Activated naive CD4-positive, alpha-beta T cell treated with anti-CD3 and anti-CD28 coated beads, Interleukin-2, amount 10 ng/mL, durations not matched to agents 7 days and 5 days (primary cell): ENCODE measurements at regions not wholly inside any gene's neighbourhood (a gene's known extent, or its start where the extent isn't known, plus 50 kb on each side); places are given as distances from the start of the nearest gene placed in this dataset.

ENCODE experiments used
- CTCF ChIA-PET: fragments of 350-600 bp; sonication (Branson Sonifier 250); formaldehyde crosslinking; loops from one replicate; lab custom pipeline; 2021; ENCODE audit warnings: antibody characterized with exemption; lab: Charles Lee
- DNase-seq: peaks from one replicate; pipeline ENCODE4 v3.0.0-alpha.2; 2020
- H3K27ac Mint-ChIP-seq: one replicate; pipeline ENCODE4 v1.8.0; 2021; ENCODE audit warnings: mild to moderate bottlenecking, moderate library complexity, mixed read lengths
- H3K27me3 Mint-ChIP-seq: one replicate; pipeline ENCODE4 v1.8.0; 2021; ENCODE audit warnings: mild to moderate bottlenecking, mixed read lengths
- H3K36me3 Mint-ChIP-seq: one replicate; pipeline ENCODE4 v1.8.0; 2021; ENCODE audit warnings: mixed read lengths
- H3K4me1 Mint-ChIP-seq: one replicate; pipeline ENCODE4 v1.8.0; 2021; ENCODE audit warnings: mixed read lengths
- H3K4me3 Mint-ChIP-seq: one replicate; pipeline ENCODE4 v1.8.0; 2021; ENCODE audit warnings: mild to moderate bottlenecking, moderate library complexity, mixed read lengths
- H3K9me3 Mint-ChIP-seq: one replicate; pipeline ENCODE4 v1.8.0; 2021; ENCODE audit warnings: mixed read lengths

DNA sequence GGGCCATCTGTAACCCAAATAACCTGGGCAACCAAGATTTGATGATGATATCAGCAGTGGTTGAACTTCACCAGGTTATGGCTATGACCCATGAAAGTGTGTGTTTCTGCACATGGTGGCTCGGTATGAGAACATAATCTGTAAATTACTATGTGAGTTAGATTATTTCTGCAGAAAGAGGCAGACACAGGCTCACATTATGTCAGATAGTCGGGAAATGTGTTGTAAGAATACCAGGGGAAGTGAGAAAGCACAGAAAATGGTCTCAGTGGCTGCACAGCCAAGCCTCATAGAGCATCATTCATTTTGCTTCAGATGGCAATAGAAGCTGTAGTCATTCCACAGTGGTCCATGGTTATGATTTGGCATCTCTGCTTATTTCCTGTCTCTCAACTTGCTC, 63.0 kb upstream of the RBPJ start:
- no peak for DNase-seq
- Mint-ChIP-seq H3K27me3 (no peaks in the 10 kb centered on the region), H3K4me3 (no peak overlapping the region), H3K36me3 (no peaks in the 10 kb centered on the region), H3K9me3 (peaks cover 2% of the 10 kb centered on the region), H3K4me1 (no peaks in the 10 kb centered on the region), H3K27ac (no peak overlapping the region)
- CTCF ChIA-PET: no interaction called here

DNA sequence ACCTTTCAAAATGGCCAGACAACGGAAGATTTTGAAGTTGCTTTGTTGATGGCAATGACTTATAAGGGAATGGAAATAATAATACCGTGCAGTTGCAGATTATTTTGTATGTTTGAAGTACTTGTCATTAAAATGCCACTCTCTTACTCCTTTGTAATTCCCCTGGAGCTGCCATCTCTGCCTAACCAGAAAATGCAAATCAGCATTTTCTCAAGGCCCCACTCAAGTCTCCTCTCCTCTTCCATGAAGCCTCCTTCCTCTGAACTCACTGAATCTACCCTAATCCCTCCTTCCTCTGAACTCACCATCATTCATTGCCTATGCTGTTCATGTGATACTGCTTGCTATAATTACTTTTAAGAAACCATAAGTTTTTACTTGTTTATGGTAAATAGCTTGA, 60.2 kb upstream of the RBPJ start:
- H3K4me1 Mint-ChIP-seq: no peaks in the 10 kb centered on the region
- no peaks in the 10 kb centered on the region for H3K27me3 Mint-ChIP-seq
- no peak overlapping the region for H3K4me3 Mint-ChIP-seq

DNA sequence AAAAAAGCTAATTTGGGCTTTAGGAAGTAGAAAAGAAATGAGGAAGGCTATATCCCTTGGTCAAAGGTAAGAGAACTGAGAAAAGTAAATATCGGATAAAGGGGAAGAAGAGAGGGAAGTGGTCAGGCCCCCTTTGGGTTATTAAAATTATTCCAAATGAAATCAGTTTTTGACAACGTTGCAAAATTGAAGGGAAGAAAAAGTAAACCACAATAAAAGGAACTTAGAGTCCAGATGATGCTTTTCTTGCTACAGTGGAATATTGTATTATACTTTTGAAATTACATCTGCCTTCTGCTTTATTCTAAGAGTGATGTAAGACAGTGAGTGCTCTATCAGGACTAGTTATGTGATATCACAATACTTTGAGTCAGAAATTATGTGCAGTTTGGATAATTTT, 59.4 kb upstream of the RBPJ start:
- no peak overlapping the region for H3K27ac Mint-ChIP-seq
- no peaks in the 10 kb centered on the region for H3K4me1 Mint-ChIP-seq
- no peaks in the 10 kb centered on the region for H3K27me3 Mint-ChIP-seq
- no peaks in the 10 kb centered on the region for H3K36me3 Mint-ChIP-seq
- H3K4me3 Mint-ChIP-seq: no peak overlapping the region
- CTCF ChIA-PET: no interaction called here
- H3K9me3 Mint-ChIP-seq: peaks cover 2% of the 10 kb centered on the region
- DNase-seq: no peak

More for the DNA sequence above, 60.2 kb upstream of the RBPJ start:
- CTCF ChIA-PET: no interaction called here
- no peak for DNase-seq
- H3K9me3 Mint-ChIP-seq: peaks cover 2% of the 10 kb centered on the region
- no peaks in the 10 kb centered on the region for H3K36me3 Mint-ChIP-seq
- H3K27ac Mint-ChIP-seq: no peak overlapping the region

DNA sequence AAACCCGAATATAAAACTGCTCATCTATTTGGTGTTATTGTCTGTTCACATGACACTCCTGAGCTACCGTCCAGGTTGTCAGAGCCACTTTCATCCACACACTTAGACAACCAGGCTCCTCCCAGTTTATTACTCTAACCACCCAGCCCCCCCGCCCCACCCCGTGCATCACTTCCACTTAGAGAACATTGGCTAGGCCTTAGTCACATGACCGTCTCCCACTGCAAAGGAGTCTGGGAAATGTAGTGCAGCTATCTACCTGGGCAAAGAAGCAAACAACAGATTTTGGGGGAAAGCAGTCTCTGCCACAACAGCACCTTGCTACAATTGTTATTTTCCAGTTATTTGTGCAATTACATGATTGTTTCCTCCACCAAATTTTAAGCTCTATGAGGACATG, 57.6 kb upstream of the RBPJ start:
- Mint-ChIP-seq H3K27me3 (no peaks in the 10 kb centered on the region), H3K27ac (no peak overlapping the region), H3K4me3 (no peak overlapping the region), H3K9me3 (peaks cover 2% of the 10 kb centered on the region), H3K36me3 (no peaks in the 10 kb centered on the region), H3K4me1 (no peaks in the 10 kb centered on the region)
- CTCF ChIA-PET: no interaction called here
- no peak for DNase-seq

DNA sequence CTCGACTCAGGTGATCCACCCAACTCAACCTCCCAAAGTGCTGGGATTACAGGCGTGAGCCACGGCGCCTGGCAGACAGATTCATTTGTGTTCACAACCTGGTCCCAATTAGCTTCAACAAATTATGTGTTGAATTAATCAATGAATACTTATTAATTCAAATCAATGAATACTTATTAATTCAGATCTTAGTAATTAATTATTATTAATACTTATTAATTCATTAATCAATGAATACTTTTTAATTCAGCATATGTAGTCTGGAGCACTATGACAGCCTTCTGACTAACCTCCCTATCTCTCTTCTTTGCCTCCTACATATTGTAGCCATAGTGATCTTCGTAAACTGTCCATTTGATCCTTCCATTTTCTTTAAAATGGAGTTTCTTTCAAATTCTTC, 56.7 kb upstream of the RBPJ start:
- H3K27me3 Mint-ChIP-seq: no peaks in the 10 kb centered on the region
- H3K4me1 Mint-ChIP-seq: no peaks in the 10 kb centered on the region
- peaks cover 2% of the 10 kb centered on the region for H3K9me3 Mint-ChIP-seq
- CTCF ChIA-PET: no interaction called here
- no peak for DNase-seq
- H3K36me3 Mint-ChIP-seq: no peaks in the 10 kb centered on the region
- H3K4me3 Mint-ChIP-seq: no peak overlapping the region
- no peak overlapping the region for H3K27ac Mint-ChIP-seq

DNA sequence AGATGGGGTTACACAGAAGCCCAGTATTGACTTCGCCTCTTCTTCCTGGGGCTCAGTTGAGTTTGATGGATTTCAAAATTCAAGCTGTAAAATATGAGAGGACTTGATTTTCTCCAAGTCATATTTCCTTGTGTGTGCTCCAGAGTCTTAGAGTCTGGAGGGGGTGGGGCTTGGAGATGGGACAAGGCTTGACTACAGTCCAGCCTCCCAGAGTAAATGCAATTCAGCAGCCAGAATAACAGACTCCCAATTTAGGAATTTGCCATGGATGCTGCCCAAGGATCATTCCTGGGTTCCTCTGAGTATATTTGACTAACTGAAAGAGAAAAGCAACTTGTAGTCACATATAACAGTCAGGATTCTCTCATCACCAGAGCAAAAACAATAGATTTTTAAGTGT, 53.7 kb upstream of the RBPJ start:
- no peaks in the 10 kb centered on the region for H3K36me3 Mint-ChIP-seq
- H3K9me3 Mint-ChIP-seq: no peaks in the 10 kb centered on the region
- peaks cover 8% of the 10 kb centered on the region for H3K27me3 Mint-ChIP-seq
- H3K4me1 Mint-ChIP-seq: no peaks in the 10 kb centered on the region
- CTCF ChIA-PET: interaction anchor here (0.7 kb wide), 1 partner anchor 133 kb away, joined by 3 read pairs; no protein-coding TSS in a partner anchor
- no peak overlapping the region for H3K4me3 Mint-ChIP-seq
- DNase-seq: no peak
- no peak overlapping the region for H3K27ac Mint-ChIP-seq

DNA sequence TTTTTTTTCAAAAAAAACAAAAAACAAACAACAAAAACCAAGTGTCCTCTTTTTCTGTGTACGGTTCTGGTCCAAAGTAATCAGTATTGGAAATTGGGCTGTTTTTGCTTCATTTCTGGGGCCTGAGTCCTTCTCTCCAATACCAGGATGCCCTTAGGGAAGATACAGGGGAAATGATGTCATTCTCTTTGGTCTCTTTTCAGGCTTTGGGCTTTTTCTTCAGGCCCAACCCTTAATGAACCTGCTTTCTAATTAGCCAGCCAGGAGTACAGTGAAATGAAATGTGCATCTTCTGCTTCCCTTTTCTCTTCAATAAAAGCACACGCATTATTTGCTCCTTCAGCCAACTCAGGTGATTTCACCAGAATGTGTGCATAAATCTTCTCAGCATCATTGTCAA, 52.6 kb upstream of the RBPJ start:
- H3K9me3 Mint-ChIP-seq: peaks cover 2% of the 10 kb centered on the region
- H3K27me3 Mint-ChIP-seq: peaks cover 8% of the 10 kb centered on the region
- no peak overlapping the region for H3K27ac Mint-ChIP-seq
- DNase-seq: no peak
- no peak overlapping the region for H3K4me3 Mint-ChIP-seq
- CTCF ChIA-PET: no interaction called here
- H3K36me3 Mint-ChIP-seq: no peaks in the 10 kb centered on the region
- peaks cover 8% of the 10 kb centered on the region for H3K4me1 Mint-ChIP-seq

DNA sequence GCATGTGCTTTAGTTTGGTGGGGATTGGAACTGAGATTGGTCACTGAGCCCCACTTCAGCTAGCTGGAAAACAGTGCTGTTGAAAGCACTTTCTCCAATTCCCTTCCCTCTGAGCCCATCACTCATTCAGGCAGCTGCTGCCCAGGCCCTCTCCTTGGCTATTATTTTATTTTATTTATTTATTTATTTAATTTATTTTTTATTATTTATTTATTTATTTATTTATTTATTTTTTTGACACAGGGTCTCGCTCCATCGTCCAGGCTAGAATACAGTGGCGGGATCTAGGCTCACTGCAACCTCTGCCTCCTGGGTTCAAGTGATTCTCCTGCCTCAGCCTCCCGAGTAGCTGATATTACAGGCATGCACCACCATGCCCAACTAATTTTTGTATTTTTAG, 51.8 kb upstream of the RBPJ start:
- no peak overlapping the region for H3K4me3 Mint-ChIP-seq
- CTCF ChIA-PET: no interaction called here
- peaks cover 8% of the 10 kb centered on the region for H3K27me3 Mint-ChIP-seq
- peaks cover 2% of the 10 kb centered on the region for H3K9me3 Mint-ChIP-seq
- H3K27ac Mint-ChIP-seq: no peak overlapping the region
- no peaks in the 10 kb centered on the region for H3K36me3 Mint-ChIP-seq
- H3K4me1 Mint-ChIP-seq: peaks cover 16% of the 10 kb centered on the region
- DNase-seq: no peak
